PC-3 (cell line): ENCODE measurements at regions not wholly inside any gene's neighbourhood (a gene's known extent, or its start where the extent isn't known, plus 50 kb on each side); places are given as distances from the start of the nearest gene placed in this dataset.

Experiments used
- ATAC-seq: fragments of 200-7000 bp; cut with Tn5 transposase; 2 replicates; pipeline ENCODE4 v1.9.1; 2020; ENCODE audit warnings: mild to moderate bottlenecking, moderate library complexity
- BruUV-seq: library from RNA; stranded (reverse); fragments of 400-500 nt; replicated peaks from 2 replicates; lab custom pipeline; 2021; lab: Mats Ljungman, UMichigan
- CTCF ChIA-PET: fragments of 300-600 bp; sonication (Branson Sonifier 250); formaldehyde crosslinking; loops from one replicate; lab custom pipeline; 2022; ENCODE audit warnings: antibody characterized with exemption; lab: Charles Lee
- POLR2A ChIA-PET: fragments of 300-600 bp; sonication (Branson Sonifier 250); formaldehyde crosslinking; loops from one replicate; lab custom pipeline; 2022; ENCODE audit warnings: antibody characterized with exemption; ENCODE audit not compliant: unreplicated experiment; lab: Charles Lee
- DNase-seq: peaks from one replicate; pipeline ENCODE4 v3.0.0-alpha.2; 2015
- H2AFZ ChIP-seq: fragments of 300-600 bp; sonication (generic); 2 replicates; pipeline ENCODE4 v1.6.0; 2016; ENCODE audit warnings: antibody characterized with exemption, low read length
- H3F3A ChIP-seq: fragments of 300-600 bp; sonication (generic); one replicate; pipeline ENCODE4 v1.6.0; 2017; ENCODE audit warnings: antibody characterized with exemption, low read length, control low read depth, mild to moderate bottlenecking; ENCODE audit not compliant: unreplicated experiment
- H3K27ac ChIP-seq: fragments of 300-600 bp; sonication (generic); 2 replicates; pipeline ENCODE4 v1.5.1; 2016; ENCODE audit warnings: mild to moderate bottlenecking, low read length
- H3K27me3 ChIP-seq: fragments of 300-600 bp; sonication (generic); 2 replicates; pipeline ENCODE4 v1.6.1; 2016; ENCODE audit warnings: low read length, mixed read lengths
- H3K36me3 ChIP-seq: fragments of 300-600 bp; sonication (generic); 2 replicates; pipeline ENCODE4 v1.6.1; 2016; ENCODE audit warnings: low read depth, mixed run types, low read length, mixed read lengths
- H3K4me1 ChIP-seq: fragments of 300-600 bp; sonication (generic); 2 replicates; pipeline ENCODE4 v1.5.1; 2016; ENCODE audit warnings: low read length; ENCODE audit not compliant: insufficient read depth
- H3K4me2 ChIP-seq: fragments of 300-600 bp; sonication (generic); 2 replicates; pipeline ENCODE4 v1.6.0; 2016; ENCODE audit warnings: low read length
- H3K4me3 ChIP-seq: fragments of 300-600 bp; sonication (generic); 2 replicates; pipeline ENCODE4 v1.5.1; 2016; ENCODE audit warnings: mild to moderate bottlenecking, low read length, mixed read lengths
- H3K79me2 ChIP-seq: fragments of 300-600 bp; sonication (generic); 2 replicates; pipeline ENCODE4 v1.6.1; 2017; ENCODE audit warnings: low read length, mixed read lengths
- H3K9ac ChIP-seq: fragments of 300-600 bp; sonication (generic); 2 replicates; pipeline ENCODE4 v1.6.0; 2016; ENCODE audit warnings: mild to moderate bottlenecking, low read length
- H3K9me2 ChIP-seq: fragments of 300-600 bp; sonication (generic); replicated peaks from 2 replicates; pipeline ENCODE4 v1.6.1; 2016; ENCODE audit warnings: mixed run types, low read length, mixed read lengths
- H3K9me3 ChIP-seq: fragments of 300-600 bp; sonication (generic); 2 replicates; pipeline ENCODE4 v1.6.1; 2016; ENCODE audit warnings: low read length, mixed read lengths
- H4K20me1 ChIP-seq: fragments of 300-600 bp; sonication (generic); 2 replicates; pipeline ENCODE4 v1.6.1; 2016; ENCODE audit warnings: low read length, mixed read lengths
- EZH2 ChIP-seq: fragments of 300-600 bp; sonication (generic); IDR thresholded peaks from one replicate; pipeline ENCODE4 v1.6.1; 2017; ENCODE audit warnings: antibody characterized with exemption, mild to moderate bottlenecking, low read length; ENCODE audit not compliant: unreplicated experiment
- EZH2phosphoT487 ChIP-seq: fragments of 300-600 bp; sonication (generic); IDR thresholded peaks from 2 replicates; pipeline ENCODE4 v1.6.1; 2018; ENCODE audit warnings: mild to moderate bottlenecking, antibody characterized with exemption, low read length, borderline replicate concordance
- intact Hi-C: fragments of 100-400 bp; cut with micrococcal nuclease; formaldehyde crosslinking; loops from 2 replicates; pipeline ENCODE4 v1.9.0; 2023
- TF ChIP-seq, protein P1 (sequence below): fragments of 300-600 bp; sonication (generic); conservative IDR thresholded peaks from 2 replicates; pipeline ENCODE4 v1.5.1; 2017; ENCODE audit warnings: antibody characterized with exemption, low read depth, mild to moderate bottlenecking, low read length

DNA sequence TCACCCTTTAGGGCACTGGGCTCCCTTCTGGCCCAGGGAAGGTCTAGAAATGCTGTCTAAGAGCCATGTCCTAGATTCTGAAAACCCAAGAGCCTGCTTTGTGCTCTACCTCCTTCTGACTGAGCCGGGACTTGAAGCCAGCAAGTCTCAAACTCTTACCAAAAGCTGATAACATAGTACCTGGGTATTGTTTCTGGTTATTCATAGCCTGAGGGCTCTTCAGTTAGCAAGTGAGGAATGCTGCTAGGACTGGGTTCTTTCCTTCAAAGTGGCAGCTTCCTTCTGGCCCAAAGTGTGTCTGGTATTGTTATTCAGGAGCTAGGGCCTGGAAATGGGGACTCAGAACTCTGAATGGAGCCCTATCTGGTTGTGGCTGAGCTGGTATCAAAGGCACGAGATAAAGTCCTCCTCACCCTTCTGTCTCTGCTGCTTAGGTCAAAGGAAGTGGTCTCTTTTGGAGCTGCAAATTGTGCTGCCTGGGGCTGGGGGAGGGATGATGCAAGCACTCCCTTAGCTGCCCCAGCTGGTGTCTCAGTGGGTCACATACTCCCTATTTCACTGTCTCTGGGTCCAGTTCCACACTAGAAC is 696.0 kb upstream of the CCDC179 start:
- Histone ChIP-seq H3K27ac (no peak overlapping the region), H3K79me2 (no peaks in the 10 kb centered on the region), H3K9me2 (no peaks in the 10 kb centered on the region), H3K27me3 (no peaks in the 10 kb centered on the region), H4K20me1 (no peaks in the 10 kb centered on the region), H3F3A (no peaks in the 10 kb centered on the region), H2AFZ (no peak overlapping the region), H3K4me2 (no peak overlapping the region), H3K4me1 (0 out of 2 replicates have a peak, but pooled peaks cover 7% of the 10 kb centered on the region), H3K4me3 (no peak overlapping the region), H3K36me3 (no peaks in the 10 kb centered on the region), H3K9me3 (no peaks in the 10 kb centered on the region), H3K9ac (no peak overlapping the region)
- ChIA-PET CTCF (no interaction called here), POLR2A (no interaction called here)
- ATAC-seq (no peak), DNase-seq (no peak)
- TF ChIP-seq, protein P1, sequence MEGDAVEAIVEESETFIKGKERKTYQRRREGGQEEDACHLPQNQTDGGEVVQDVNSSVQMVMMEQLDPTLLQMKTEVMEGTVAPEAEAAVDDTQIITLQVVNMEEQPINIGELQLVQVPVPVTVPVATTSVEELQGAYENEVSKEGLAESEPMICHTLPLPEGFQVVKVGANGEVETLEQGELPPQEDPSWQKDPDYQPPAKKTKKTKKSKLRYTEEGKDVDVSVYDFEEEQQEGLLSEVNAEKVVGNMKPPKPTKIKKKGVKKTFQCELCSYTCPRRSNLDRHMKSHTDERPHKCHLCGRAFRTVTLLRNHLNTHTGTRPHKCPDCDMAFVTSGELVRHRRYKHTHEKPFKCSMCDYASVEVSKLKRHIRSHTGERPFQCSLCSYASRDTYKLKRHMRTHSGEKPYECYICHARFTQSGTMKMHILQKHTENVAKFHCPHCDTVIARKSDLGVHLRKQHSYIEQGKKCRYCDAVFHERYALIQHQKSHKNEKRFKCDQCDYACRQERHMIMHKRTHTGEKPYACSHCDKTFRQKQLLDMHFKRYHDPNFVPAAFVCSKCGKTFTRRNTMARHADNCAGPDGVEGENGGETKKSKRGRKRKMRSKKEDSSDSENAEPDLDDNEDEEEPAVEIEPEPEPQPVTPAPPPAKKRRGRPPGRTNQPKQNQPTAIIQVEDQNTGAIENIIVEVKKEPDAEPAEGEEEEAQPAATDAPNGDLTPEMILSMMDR = no peak
- no peak for TF ChIP-seq EZH2phosphoT487
- no TSS peak for BruUV-seq
- intact Hi-C loops = no loop called here

DNA sequence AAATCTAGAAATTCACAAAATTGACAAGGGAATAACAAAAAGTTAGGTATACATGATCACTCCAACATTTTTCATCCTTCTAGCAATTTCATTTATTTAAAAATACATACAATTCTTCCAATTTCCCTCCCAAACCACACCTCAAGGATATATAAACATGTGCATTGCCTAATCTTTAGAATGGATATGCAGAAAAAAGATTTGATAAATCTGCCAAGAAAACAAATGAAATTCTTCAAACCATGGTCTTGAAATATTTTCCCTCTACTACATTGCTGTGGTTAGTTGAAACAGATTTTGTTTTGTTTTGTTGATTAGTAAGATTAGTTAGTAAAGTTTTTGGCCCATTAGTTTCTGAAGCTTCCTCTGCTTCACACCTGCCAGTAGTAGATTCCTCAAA is 703.3 kb upstream of the CCDC179 start:
- no peak overlapping the region for H3K27ac ChIP-seq
- no TSS peak for BruUV-seq
- intact Hi-C loops = no loop called here
- ATAC-seq (no peak), DNase-seq (no peak)
- no peaks in the 10 kb centered on the region for H3K4me1 ChIP-seq
- no peaks in the 10 kb centered on the region for H3K27me3 ChIP-seq
- TF ChIP-seq, protein P1 = no peak
- TF ChIP-seq EZH2phosphoT487 = no peak
- no peak for TF ChIP-seq EZH2
- no peaks in the 10 kb centered on the region for H3K9me3 ChIP-seq
- no peak overlapping the region for H2AFZ ChIP-seq
- no peaks in the 10 kb centered on the region for H3K79me2 ChIP-seq
- POLR2A ChIA-PET = no interaction called here
- no peaks in the 10 kb centered on the region for H4K20me1 ChIP-seq
- H3K36me3 ChIP-seq = no peaks in the 10 kb centered on the region
- no peak overlapping the region for H3K4me3 ChIP-seq
- no peak overlapping the region for H3K4me2 ChIP-seq
- no peaks in the 10 kb centered on the region for H3K9me2 ChIP-seq
- CTCF ChIA-PET = no interaction called here
- H3F3A ChIP-seq = no peaks in the 10 kb centered on the region
- H3K9ac ChIP-seq = no peak overlapping the region

DNA sequence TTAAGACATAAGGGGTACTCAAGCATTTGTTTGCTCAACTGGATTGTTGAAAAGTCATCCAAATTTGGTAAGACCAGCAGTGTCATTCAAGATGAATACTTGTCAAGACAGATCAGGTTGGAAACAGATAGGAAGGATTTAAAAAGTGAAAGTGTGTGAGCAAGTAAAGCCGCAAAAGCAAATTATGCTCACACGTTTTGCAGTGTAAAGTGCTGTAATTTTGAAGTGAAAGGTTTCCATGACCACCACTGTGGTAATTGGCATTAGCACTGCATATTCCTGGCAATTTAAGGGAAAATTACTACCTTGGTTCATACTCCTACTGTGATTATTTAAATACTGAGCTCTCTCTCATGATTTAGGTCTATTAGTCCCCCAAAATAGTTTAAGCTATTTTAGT is 704.1 kb upstream of the CCDC179 start:
- intact Hi-C loops = no loop called here
- BruUV-seq = no TSS peak
- Histone ChIP-seq H3K36me3 (no peaks in the 10 kb centered on the region), H3K4me3 (no peak overlapping the region), H3K9me3 (no peaks in the 10 kb centered on the region), H3K4me2 (no peak overlapping the region), H3K9me2 (no peaks in the 10 kb centered on the region), H3K79me2 (no peaks in the 10 kb centered on the region), H3K9ac (no peak overlapping the region), H4K20me1 (no peaks in the 10 kb centered on the region), H3F3A (no peaks in the 10 kb centered on the region), H3K4me1 (no peaks in the 10 kb centered on the region), H2AFZ (no peak overlapping the region), H3K27me3 (no peaks in the 10 kb centered on the region), H3K27ac (no peak overlapping the region)
- TF ChIP-seq, protein P1 = no peak
- no peak for TF ChIP-seq EZH2
- no peak for TF ChIP-seq EZH2phosphoT487
- DNase-seq (no peak), ATAC-seq (no peak)
- POLR2A ChIA-PET = no interaction called here
- CTCF ChIA-PET = no interaction called here
